Activated CD8-positive, alpha-beta T cell treated with anti-CD3 and anti-CD28 coated beads for 36 hours (primary cell): ENCODE measurements at regions not wholly inside any gene's neighbourhood (a gene's known extent, or its start where the extent isn't known, plus 50 kb on each side); places are given as distances from the start of the nearest gene placed in this dataset.

ENCODE experiments used
- ATAC-seq: fragments of 200-7000 bp; cut with Tn5 transposase; one replicate; pipeline ENCODE4 v1.10.0; 2021; ENCODE audit warnings: mild to moderate bottlenecking, moderate library complexity
- CTCF ChIA-PET: fragments of 350-600 bp; sonication (Branson Sonifier 250); formaldehyde crosslinking; loops from one replicate; lab custom pipeline; 2021; ENCODE audit warnings: antibody characterized with exemption; lab: Charles Lee
- POLR2A ChIA-PET: fragments of 350-600 bp; sonication (Branson Sonifier 250); formaldehyde crosslinking; loops from one replicate; lab custom pipeline; 2021; ENCODE audit warnings: antibody characterized with exemption; lab: Charles Lee
- DNase-seq: peaks from one replicate; pipeline ENCODE4 v3.0.0-alpha.2; 2020
- H3K27ac Mint-ChIP-seq: one replicate; pipeline ENCODE4 v1.8.0; 2021; ENCODE audit warnings: mild to moderate bottlenecking, mixed read lengths
- H3K27me3 Mint-ChIP-seq: one replicate; pipeline ENCODE4 v1.8.0; 2021; ENCODE audit warnings: mixed read lengths
- H3K36me3 Mint-ChIP-seq: one replicate; pipeline ENCODE4 v1.8.0; 2021; ENCODE audit warnings: low read depth, mixed read lengths
- H3K4me1 Mint-ChIP-seq: one replicate; pipeline ENCODE4 v1.8.0; 2021; ENCODE audit warnings: low read depth, mixed read lengths
- H3K4me3 Mint-ChIP-seq: one replicate; pipeline ENCODE4 v1.8.0; 2021; ENCODE audit warnings: mild to moderate bottlenecking, moderate library complexity, mixed read lengths
- H3K9me3 Mint-ChIP-seq: one replicate; pipeline ENCODE4 v1.8.0; 2021; ENCODE audit warnings: mixed read lengths
- CTCF ChIP-seq: fragments of 200-600 bp; IDR thresholded peaks from one replicate; pipeline ENCODE4 v1.8.0; 2022; ENCODE audit warnings: antibody characterized with exemption, mild to moderate bottlenecking
- intact Hi-C: fragments of 100-400 bp; cut with micrococcal nuclease; formaldehyde crosslinking; loops from one replicate; pipeline ENCODE4 v1.10.0; 2022

- no peaks in the 10 kb centered on the region for H3K4me1 Mint-ChIP-seq
- CTCF ChIA-PET: no interaction called here
- no peak overlapping the region for H3K27ac Mint-ChIP-seq
- no peak for ATAC-seq
- H3K9me3 Mint-ChIP-seq: no peaks in the 10 kb centered on the region
- H3K4me3 Mint-ChIP-seq: no peak overlapping the region
- no peaks in the 10 kb centered on the region for H3K27me3 Mint-ChIP-seq
- TF ChIP-seq CTCF: no peak
- no peaks in the 10 kb centered on the region for H3K36me3 Mint-ChIP-seq
- POLR2A ChIA-PET: no interaction called here
- intact Hi-C loops: no loop called here
- no peak for DNase-seq
Observed at GRCh38 chr2:120612931-120613330, 122.7 kb upstream of the GLI2 start.

GRCh38 chr2:120613742-120614571 lies 121.7 kb upstream of the GLI2 start:
- intact Hi-C loops: no loop called here
- ChIA-PET POLR2A (no interaction called here), CTCF (no interaction called here)
- Mint-ChIP-seq H3K4me3 (no peak overlapping the region), H3K36me3 (no peaks in the 10 kb centered on the region), H3K27me3 (no peaks in the 10 kb centered on the region), H3K9me3 (no peaks in the 10 kb centered on the region), H3K27ac (no peak overlapping the region), H3K4me1 (no peaks in the 10 kb centered on the region)
- no peak for TF ChIP-seq CTCF
- ATAC-seq: no peak
- no peak for DNase-seq

GRCh38 chr2:120614901-120615300 lies 120.8 kb upstream of the GLI2 start:
- H3K36me3 Mint-ChIP-seq: no peaks in the 10 kb centered on the region
- no peaks in the 10 kb centered on the region for H3K9me3 Mint-ChIP-seq
- H3K27ac Mint-ChIP-seq: no peak overlapping the region
- POLR2A ChIA-PET: no interaction called here
- ATAC-seq: no peak
- no peaks in the 10 kb centered on the region for H3K4me1 Mint-ChIP-seq
- no peak for TF ChIP-seq CTCF
- CTCF ChIA-PET: no interaction called here
- no peaks in the 10 kb centered on the region for H3K27me3 Mint-ChIP-seq
- no peak for DNase-seq
- no peak overlapping the region for H3K4me3 Mint-ChIP-seq
- intact Hi-C loops: no loop called here

DNA sequence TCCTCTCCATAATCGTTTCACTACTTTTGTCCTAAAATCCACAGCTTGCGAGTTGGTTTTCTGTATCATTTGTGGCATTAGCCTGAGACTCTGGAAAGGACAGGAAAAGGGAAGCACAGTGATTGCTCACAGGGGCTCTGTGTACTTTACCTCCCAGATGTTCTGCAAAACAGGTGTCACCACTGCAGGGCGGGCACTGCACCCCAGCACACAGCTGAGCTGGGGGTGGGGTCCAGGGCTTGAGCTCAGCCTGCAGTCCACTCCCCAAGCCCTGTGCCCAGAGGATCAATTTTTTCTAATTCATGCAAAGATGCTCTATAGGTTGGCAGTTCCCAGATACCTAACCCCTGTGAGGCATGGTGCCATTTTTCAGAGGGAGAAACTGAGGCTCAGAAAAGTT lies 119.4 kb upstream of the GLI2 start:
- ChIA-PET POLR2A (no interaction called here), CTCF (interaction anchor here (1.0 kb wide), 1 partner anchor 273 kb away, joined by 3 read pairs; no protein-coding TSS in a partner anchor)
- intact Hi-C loops: no loop called here
- Mint-ChIP-seq H3K4me3 (no peak overlapping the region), H3K36me3 (no peaks in the 10 kb centered on the region), H3K9me3 (no peaks in the 10 kb centered on the region), H3K4me1 (no peaks in the 10 kb centered on the region), H3K27ac (no peak overlapping the region), H3K27me3 (no peaks in the 10 kb centered on the region)
- ATAC-seq (no peak), DNase-seq (no peak)
- TF ChIP-seq CTCF: no peak

DNA sequence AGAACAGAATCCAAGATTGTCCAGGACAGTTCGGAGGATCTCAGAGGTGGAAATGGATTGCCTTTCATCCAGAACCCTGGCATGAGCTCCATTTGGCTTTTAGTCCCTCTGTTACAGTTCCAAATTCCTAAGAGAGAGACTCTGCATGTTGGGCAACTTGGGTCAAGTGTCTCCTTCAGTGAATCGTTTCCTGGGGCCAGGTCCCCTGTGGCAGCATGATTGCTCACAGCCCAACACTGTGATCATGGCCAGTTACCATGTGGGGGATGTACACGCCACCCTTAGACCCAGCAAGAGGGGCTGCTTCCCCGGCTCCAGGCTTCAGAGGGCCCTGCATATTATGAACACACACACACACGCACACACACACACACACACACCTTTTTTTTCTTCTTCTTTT lies 118.6 kb upstream of the GLI2 start:
- no peaks in the 10 kb centered on the region for H3K36me3 Mint-ChIP-seq
- H3K4me1 Mint-ChIP-seq: no peaks in the 10 kb centered on the region
- ChIA-PET CTCF (no interaction called here), POLR2A (no interaction called here)
- no peaks in the 10 kb centered on the region for H3K9me3 Mint-ChIP-seq
- DNase-seq (no peak), ATAC-seq (no peak)
- H3K27me3 Mint-ChIP-seq: no peaks in the 10 kb centered on the region
- no peak overlapping the region for H3K27ac Mint-ChIP-seq
- no peak for TF ChIP-seq CTCF
- H3K4me3 Mint-ChIP-seq: no peak overlapping the region
- intact Hi-C loops: no loop called here
